SK-N-SH treated with all-trans-retinoic acid at 6 μM for 48 hours (cell line): ENCODE measurements at regions not wholly inside any gene's neighbourhood (a gene's known extent, or its start where the extent isn't known, plus 50 kb on each side); places are given as distances from the start of the nearest gene placed in this dataset.
"Not testable (repeated sequence)": the region's sequence is repeated elsewhere in the genome, so short reads cannot be mapped to it uniquely, and the experiment has no call there.

ENCODE experiments used
- ARNTL ChIP-seq: fragments of 450-650 bp; formaldehyde crosslinking; IDR thresholded peaks from 2 replicates; pipeline ENCODE4 v1.5.0; 2020; ENCODE audit warnings: low read depth, mild to moderate bottlenecking, moderate library complexity, borderline replicate concordance
- RARB ChIP-seq: fragments of 250-450 bp; sonication (Bioruptor Pico); IDR thresholded peaks from 2 replicates; pipeline ENCODE4 v1.8.0; 2021; ENCODE audit warnings: mild to moderate bottlenecking, moderate library complexity
- TF ChIP-seq, protein P1 (sequence below): fragments of 250-450 bp; sonication (Bioruptor Pico); IDR thresholded peaks from 2 replicates; pipeline ENCODE4 v1.8.0; 2020; ENCODE audit warnings: mild to moderate bottlenecking, moderate library complexity, borderline replicate concordance

DNA sequence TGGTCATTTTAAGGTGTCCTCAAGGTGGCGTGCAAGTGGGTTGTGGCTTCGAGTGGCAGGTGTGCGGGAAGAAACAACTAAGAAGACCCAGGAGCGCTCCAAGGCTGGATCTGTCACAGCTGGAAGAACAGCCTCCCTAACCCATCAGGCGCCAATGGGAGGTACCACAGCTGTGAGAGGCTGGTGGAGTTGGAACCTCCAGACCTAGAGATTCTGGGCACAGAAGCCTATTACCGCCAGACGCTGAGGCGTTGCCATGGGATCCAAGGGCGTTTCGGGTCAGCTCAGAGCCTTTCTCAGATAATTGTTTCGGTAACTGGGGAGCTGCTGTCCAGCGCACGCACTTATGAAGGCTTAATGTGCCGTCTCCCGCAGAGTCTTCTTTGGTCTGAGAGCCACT lies 156.7 kb upstream of the ZNG1E start:
- not testable (repeated sequence) for TF ChIP-seq RARB; ARNTL (CRISPR knock-in tag)
- TF ChIP-seq, protein P1, sequence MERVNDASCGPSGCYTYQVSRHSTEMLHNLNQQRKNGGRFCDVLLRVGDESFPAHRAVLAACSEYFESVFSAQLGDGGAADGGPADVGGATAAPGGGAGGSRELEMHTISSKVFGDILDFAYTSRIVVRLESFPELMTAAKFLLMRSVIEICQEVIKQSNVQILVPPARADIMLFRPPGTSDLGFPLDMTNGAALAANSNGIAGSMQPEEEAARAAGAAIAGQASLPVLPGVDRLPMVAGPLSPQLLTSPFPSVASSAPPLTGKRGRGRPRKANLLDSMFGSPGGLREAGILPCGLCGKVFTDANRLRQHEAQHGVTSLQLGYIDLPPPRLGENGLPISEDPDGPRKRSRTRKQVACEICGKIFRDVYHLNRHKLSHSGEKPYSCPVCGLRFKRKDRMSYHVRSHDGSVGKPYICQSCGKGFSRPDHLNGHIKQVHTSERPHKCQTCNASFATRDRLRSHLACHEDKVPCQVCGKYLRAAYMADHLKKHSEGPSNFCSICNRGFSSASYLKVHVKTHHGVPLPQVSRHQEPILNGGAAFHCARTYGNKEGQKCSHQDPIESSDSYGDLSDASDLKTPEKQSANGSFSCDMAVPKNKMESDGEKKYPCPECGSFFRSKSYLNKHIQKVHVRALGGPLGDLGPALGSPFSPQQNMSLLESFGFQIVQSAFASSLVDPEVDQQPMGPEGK (CRISPR knock-in tag) = not testable (repeated sequence)
